ENCODE measurements at regions not wholly inside any gene's neighbourhood (a gene's known extent, or its start where the extent isn't known, plus 50 kb on each side); places are given as distances from the start of the nearest gene placed in this dataset.

DNA sequence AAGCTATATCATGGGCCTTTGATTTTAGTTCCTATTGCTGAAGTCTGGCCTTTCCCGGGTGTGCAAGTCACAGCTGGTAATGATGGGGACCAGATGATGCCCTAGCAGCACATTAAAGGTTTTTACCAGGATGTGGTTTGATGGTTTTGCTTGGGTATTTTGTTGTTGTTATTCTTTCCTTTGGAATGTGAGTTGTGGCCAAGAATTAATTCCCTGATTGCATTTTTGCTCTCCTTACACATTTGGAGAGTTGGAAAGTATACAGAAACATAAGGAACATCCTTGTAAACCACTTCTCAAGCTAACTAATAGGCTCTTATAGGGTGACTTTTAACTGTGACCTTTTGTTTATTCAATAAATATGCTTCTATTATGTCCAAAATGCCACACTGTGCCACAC, 154.1 kb upstream of the MMADHC start:
- DNase-seq = no peak
- Histone ChIP-seq H3K9me3 (no peaks in the 10 kb centered on the region), H3K36me3 (no peaks in the 10 kb centered on the region), H3K4me1 (peaks cover 0 to 6% (median 2%) of the 10 kb centered on the region in 4 donors), H3K27me3 (no peaks in the 10 kb centered on the region), H3K27ac (no peak overlapping the region), H3K4me3 (no peak overlapping the region)
- TF ChIP-seq, protein P1, sequence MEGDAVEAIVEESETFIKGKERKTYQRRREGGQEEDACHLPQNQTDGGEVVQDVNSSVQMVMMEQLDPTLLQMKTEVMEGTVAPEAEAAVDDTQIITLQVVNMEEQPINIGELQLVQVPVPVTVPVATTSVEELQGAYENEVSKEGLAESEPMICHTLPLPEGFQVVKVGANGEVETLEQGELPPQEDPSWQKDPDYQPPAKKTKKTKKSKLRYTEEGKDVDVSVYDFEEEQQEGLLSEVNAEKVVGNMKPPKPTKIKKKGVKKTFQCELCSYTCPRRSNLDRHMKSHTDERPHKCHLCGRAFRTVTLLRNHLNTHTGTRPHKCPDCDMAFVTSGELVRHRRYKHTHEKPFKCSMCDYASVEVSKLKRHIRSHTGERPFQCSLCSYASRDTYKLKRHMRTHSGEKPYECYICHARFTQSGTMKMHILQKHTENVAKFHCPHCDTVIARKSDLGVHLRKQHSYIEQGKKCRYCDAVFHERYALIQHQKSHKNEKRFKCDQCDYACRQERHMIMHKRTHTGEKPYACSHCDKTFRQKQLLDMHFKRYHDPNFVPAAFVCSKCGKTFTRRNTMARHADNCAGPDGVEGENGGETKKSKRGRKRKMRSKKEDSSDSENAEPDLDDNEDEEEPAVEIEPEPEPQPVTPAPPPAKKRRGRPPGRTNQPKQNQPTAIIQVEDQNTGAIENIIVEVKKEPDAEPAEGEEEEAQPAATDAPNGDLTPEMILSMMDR (IDR thresholded peaks at IDR 0.05) = no peak
- TF ChIP-seq POLR2AphosphoS5 (IDR thresholded peaks at IDR 0.05) = no peak
- no peak for TF ChIP-seq POLR2A (IDR thresholded peaks at IDR 0.05)
- no peak for TF ChIP-seq EP300 (IDR thresholded peaks at IDR 0.05)
- whole genome bisulfite sequencing, 5 donors = 65 to 84% (median 81%) methylated on average over 1 of the region's 1 CpG
- intact Hi-C loops (cut with DNase I; ENCODE audit: low total_unique reads) = no loop called here

DNA sequence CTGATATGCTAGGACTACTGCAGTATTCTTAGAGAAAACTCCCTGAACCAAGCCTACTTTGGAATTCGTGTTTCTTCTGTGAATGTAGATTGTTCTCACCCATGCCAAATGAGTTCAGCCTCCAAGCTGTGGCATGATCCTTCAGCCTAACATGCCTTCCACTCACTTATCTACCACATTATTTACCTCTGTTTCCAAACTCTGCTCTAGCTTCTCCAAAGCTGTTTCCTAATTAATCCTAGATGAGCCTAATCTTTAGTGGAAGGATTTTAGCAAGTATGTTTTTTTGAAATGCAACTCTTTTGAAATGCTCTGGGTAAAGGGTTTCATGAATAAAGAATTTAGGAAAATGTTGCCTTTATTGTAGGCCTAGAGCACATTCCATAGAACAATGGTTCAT, 152.9 kb upstream of the MMADHC start:
- Histone ChIP-seq H3K9me3 (no peaks in the 10 kb centered on the region), H3K27ac (no peak overlapping the region), H3K4me3 (no peak overlapping the region), H3K27me3 (no peaks in the 10 kb centered on the region), H3K4me1 (peaks cover 0 to 6% (median under 1%) of the 10 kb centered on the region in 4 donors), H3K36me3 (no peaks in the 10 kb centered on the region)
- WGBS, 5 donors = 29 to 69% (median 54%) methylated on average over 1 of the region's 1 CpG
- no peak for TF ChIP-seq EP300 (IDR thresholded peaks at IDR 0.05)
- TF ChIP-seq, protein P1 (IDR thresholded peaks at IDR 0.05) = no peak
- no peak for TF ChIP-seq POLR2AphosphoS5 (IDR thresholded peaks at IDR 0.05)
- no peak for TF ChIP-seq POLR2A (IDR thresholded peaks at IDR 0.05)
- no peak for DNase-seq
- intact Hi-C loops (cut with DNase I; ENCODE audit: low total_unique reads) = no loop called here

DNA sequence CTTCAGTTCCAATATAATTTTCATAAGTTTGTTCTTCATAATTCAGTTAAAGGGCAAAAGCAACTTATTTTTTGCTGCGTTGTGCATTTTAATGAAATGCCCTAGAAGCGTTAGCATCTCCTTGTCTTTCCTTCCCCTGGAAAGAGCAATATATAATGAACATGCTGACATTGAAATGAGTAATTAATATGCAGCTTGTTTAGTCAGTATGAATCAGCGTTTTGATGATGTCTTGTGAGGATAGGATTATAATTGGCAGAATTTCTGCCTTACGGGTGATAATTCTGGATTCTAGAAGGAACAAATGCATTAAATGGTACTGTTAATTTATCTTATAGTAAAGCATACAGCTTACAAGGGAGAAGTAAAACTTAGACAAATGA, 152.3 kb upstream of the MMADHC start:
- Histone ChIP-seq H3K27me3 (no peaks in the 10 kb centered on the region), H3K4me1 (peaks cover 0 to under 1% (median 0%) of the 10 kb centered on the region in 4 donors), H3K4me3 (no peak overlapping the region), H3K9me3 (no peaks in the 10 kb centered on the region), H3K36me3 (no peaks in the 10 kb centered on the region), H3K27ac (no peak overlapping the region)
- TF ChIP-seq, protein P1 (IDR thresholded peaks at IDR 0.05) = no peak
- TF ChIP-seq EP300 (IDR thresholded peaks at IDR 0.05) (no peak), POLR2AphosphoS5 (IDR thresholded peaks at IDR 0.05) (no peak), POLR2A (IDR thresholded peaks at IDR 0.05) (no peak)
- no peak for DNase-seq
- 94 to 96% (median 95%) methylated on average over 4 of the region's 4 CpGs for WGBS, 5 donors
- intact Hi-C loops (cut with DNase I; ENCODE audit: low total_unique reads) = no loop called here

DNA sequence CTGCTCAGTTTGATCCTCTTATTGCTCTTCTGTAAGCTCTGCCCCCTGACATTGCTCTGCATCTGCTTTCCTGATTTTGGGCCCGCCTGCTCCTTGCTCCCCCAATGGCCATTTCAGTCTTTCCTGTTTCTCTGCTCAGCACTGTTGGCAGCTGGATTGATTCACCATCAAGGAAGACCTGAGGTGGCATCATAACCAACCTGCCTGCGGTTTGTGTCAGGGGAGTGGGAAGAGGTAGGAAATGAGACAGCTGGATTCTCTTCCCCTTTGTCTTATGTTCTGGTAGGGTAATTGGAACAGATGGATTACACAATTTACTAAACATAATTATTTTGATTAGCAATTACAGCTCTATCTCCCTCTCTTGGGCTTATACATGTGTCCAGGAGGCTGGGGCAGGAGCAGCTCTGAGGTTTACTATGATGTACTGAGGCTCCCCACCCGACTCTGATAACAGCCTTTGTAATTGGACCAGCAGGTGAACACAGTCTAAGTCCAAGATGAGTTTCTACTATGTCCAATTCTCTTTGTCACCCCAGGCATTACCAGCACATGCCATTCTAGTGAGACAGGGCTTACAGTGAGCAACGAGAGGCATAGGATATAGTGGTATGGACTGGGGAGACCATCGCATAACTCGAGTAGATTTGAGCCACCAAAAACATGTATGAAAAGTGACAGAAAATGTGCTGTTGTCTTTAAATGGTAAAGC, 151.8 kb upstream of the MMADHC start:
- H3K27me3 ChIP-seq = no peaks in the 10 kb centered on the region
- TF ChIP-seq POLR2AphosphoS5 (IDR thresholded peaks at IDR 0.05) (no peak), EP300 (IDR thresholded peaks at IDR 0.05) (no peak), POLR2A (IDR thresholded peaks at IDR 0.05) (no peak)
- TF ChIP-seq, protein P1 (IDR thresholded peaks at IDR 0.05) = no peak
- no peak overlapping the region for H3K27ac ChIP-seq
- DNase-seq = no peak
- H3K9me3 ChIP-seq = no peaks in the 10 kb centered on the region
- intact Hi-C loops (cut with DNase I; ENCODE audit: low total_unique reads) = no loop called here
- peaks cover 0 to 2% (median 0%) of the 10 kb centered on the region in 4 donors for H3K4me1 ChIP-seq
- no peaks in the 10 kb centered on the region for H3K36me3 ChIP-seq
- 94 to 97% (median 95%) methylated on average over 6 of the region's 6 CpGs for WGBS, 5 donors
- no peak overlapping the region for H3K4me3 ChIP-seq

All from stomach (tissue), 8 donors.